A673 (cell line): ENCODE measurements at regions not wholly inside any gene's neighbourhood (a gene's known extent, or its start where the extent isn't known, plus 50 kb on each side); places are given as distances from the start of the nearest gene placed in this dataset.
A peak's percentile ranks its signal among the peaks of the same experiment; 100 is the strongest.

ENCODE experiments used
- BruUV-seq: library from RNA; stranded (reverse); fragments of 400-500 nt; replicated peaks from 2 replicates; lab custom pipeline; 2021; lab: Mats Ljungman, UMichigan
- CTCF ChIA-PET: fragments of 300-600 bp; sonication (Branson Sonifier 250); formaldehyde crosslinking; loops from one replicate; lab custom pipeline; 2022; ENCODE audit warnings: antibody characterized with exemption; lab: Charles Lee
- POLR2A ChIA-PET: fragments of 300-600 bp; sonication (Branson Sonifier 250); formaldehyde crosslinking; loops from one replicate; lab custom pipeline; 2022; ENCODE audit warnings: antibody characterized with exemption; ENCODE audit not compliant: low non-redundant PET; lab: Charles Lee
- DNase-seq: peaks from one replicate; pipeline ENCODE4 v3.0.0-alpha.2; 2015; ENCODE audit warnings: low spot score
- H3K27ac ChIP-seq: fragments of 200-600 bp; sonication (generic); 2 replicates; pipeline ENCODE4 v1.5.1; 2016; ENCODE audit warnings: mixed run types, low read depth, mild to moderate bottlenecking, mixed read lengths, antibody characterized with exemption, low read length; ENCODE audit not compliant: poor library complexity, severe bottlenecking
- H3K27me3 ChIP-seq: fragments of 200-600 bp; sonication (generic); replicated peaks from 2 replicates; pipeline ENCODE4 v1.6.1; 2017; ENCODE audit warnings: mixed run types, low read depth, mild to moderate bottlenecking, mixed read lengths, antibody characterized with exemption, low read length; ENCODE audit not compliant: insufficient read depth, poor library complexity
- H3K36me3 ChIP-seq: fragments of 200-600 bp; sonication (generic); 2 replicates; pipeline ENCODE4 v1.6.1; 2016; ENCODE audit warnings: mixed run types, mild to moderate bottlenecking, mixed read lengths, antibody characterized with exemption, low read length; ENCODE audit not compliant: insufficient read depth, poor library complexity, severe bottlenecking
- H3K4me1 ChIP-seq: fragments of 200-600 bp; sonication (generic); 2 replicates; pipeline ENCODE4 v1.6.1; 2017; ENCODE audit warnings: mixed run types, mild to moderate bottlenecking, mixed read lengths, antibody characterized with exemption, low read length; ENCODE audit not compliant: insufficient read depth, poor library complexity, severe bottlenecking
- H3K4me3 ChIP-seq: fragments of 200-600 bp; sonication (generic); 2 replicates; pipeline ENCODE4 v1.5.1; 2016; ENCODE audit warnings: low read depth, mixed run types, mild to moderate bottlenecking, mixed read lengths, low read length; ENCODE audit not compliant: poor library complexity, severe bottlenecking
- H3K9me3 ChIP-seq: fragments of 200-600 bp; sonication (generic); 2 replicates; pipeline ENCODE4 v1.6.1; 2016; ENCODE audit warnings: mixed run types, low read depth, mild to moderate bottlenecking, mixed read lengths, antibody characterized with exemption, low read length; ENCODE audit not compliant: poor library complexity, severe bottlenecking
- CTCF ChIP-seq: fragments of 300-800, 200-600 bp; sonication (generic); conservative IDR thresholded peaks from 2 replicates; pipeline ENCODE4 v1.5.1; 2017; ENCODE audit warnings: low read depth, mild to moderate bottlenecking, antibody characterized with exemption, low read length, moderate library complexity, mixed read lengths
- EZH2 ChIP-seq: fragments of 200-600 bp; sonication (generic); IDR thresholded peaks from 2 replicates; pipeline ENCODE4 v1.6.1; 2017; ENCODE audit warnings: borderline replicate concordance, low read depth, mild to moderate bottlenecking, mixed read lengths, antibody characterized with exemption, low read length; ENCODE audit not compliant: poor library complexity, severe bottlenecking
- intact Hi-C: fragments of 100-400 bp; cut with micrococcal nuclease; formaldehyde crosslinking; loops from one replicate; pipeline ENCODE4 v1.10.0; 2022; ENCODE audit not compliant: unreplicated experiment

DNA sequence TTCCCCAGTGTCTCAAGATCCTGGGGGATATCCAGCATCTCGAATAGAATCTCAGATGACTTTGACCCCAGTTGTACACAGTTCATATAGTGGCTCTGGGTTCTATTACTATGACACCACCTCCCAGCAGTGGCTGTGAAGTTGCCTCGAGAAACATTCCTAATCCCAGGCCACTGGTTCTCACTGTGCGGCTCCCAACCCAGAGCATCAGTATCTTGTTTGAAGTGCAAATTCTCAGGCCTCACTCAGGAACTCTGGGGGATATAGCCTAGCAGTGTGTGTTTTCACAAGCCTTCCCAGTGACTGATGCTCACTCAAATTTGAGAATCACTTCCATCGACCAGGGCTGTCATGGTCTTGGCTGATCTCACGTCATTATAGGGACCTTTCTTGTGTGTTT is 69.3 kb upstream of the IGF1 start:
- Histone ChIP-seq H3K27me3 (peaks cover 22% of the 10 kb centered on the region), H3K4me3 (no peak overlapping the region), H3K9me3 (no peaks in the 10 kb centered on the region), H3K4me1 (no peaks in the 10 kb centered on the region), H3K27ac (no peak overlapping the region), H3K36me3 (no peaks in the 10 kb centered on the region)
- TF ChIP-seq EZH2 (no peak), CTCF (no peak)
- POLR2A ChIA-PET: no interaction called here
- no TSS peak for BruUV-seq
- intact Hi-C loops: no loop called here
- CTCF ChIA-PET: no interaction called here
- DNase-seq: no peak

DNA sequence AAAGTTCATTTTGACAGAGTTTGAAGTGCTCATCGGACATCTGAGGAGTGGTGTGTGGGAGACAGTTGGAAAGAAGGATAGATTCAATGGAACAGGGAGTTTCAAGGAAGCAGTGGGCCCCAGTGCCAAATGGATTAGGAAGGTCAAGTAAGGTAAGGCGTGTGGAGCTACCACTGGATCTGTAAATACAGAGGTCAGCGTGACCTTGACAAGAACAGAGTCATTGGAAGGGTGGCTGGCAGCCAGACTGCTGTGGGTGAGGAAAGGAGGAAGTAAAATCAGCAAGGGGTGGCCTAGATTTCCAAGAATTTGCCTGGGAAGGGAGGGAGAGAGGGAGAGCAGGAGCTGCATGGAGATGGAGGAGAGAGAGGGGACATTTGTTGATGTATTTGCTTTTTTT is 68.2 kb upstream of the IGF1 start:
- ChIA-PET CTCF (no interaction called here), POLR2A (no interaction called here)
- H3K27me3 ChIP-seq: peaks cover 10% of the 10 kb centered on the region
- H3K27ac ChIP-seq: no peak overlapping the region
- H3K4me3 ChIP-seq: no peak overlapping the region
- H3K9me3 ChIP-seq: no peaks in the 10 kb centered on the region
- no peaks in the 10 kb centered on the region for H3K36me3 ChIP-seq
- TF ChIP-seq EZH2: no peak
- no peak for TF ChIP-seq CTCF
- DNase-seq: no peak
- intact Hi-C loops: no loop called here
- no peaks in the 10 kb centered on the region for H3K4me1 ChIP-seq
- BruUV-seq: no TSS peak

GRCh38 chr12:102543494-102544485 is 63.4 kb upstream of the IGF1 start:
- no TSS peak for BruUV-seq
- CTCF ChIA-PET: interaction anchor here (0.6 kb wide), 3 partner anchors 227 to 625 kb away, joined by 3 read pairs; no protein-coding TSS in a partner anchor
- Histone ChIP-seq H3K27ac (no peak overlapping the region), H3K27me3 (peaks cover 3% of the 10 kb centered on the region), H3K4me1 (no peaks in the 10 kb centered on the region), H3K4me3 (no peak overlapping the region), H3K9me3 (no peaks in the 10 kb centered on the region), H3K36me3 (no peaks in the 10 kb centered on the region)
- POLR2A ChIA-PET: no interaction called here
- intact Hi-C loops: no loop called here
- DNase-seq: no peak
- TF ChIP-seq CTCF (peak; percentile 40), EZH2 (no peak)
